Coronary artery (tissue), 2 donors: ENCODE measurements at regions not wholly inside any gene's neighbourhood (a gene's known extent, or its start where the extent isn't known, plus 50 kb on each side); places are given as distances from the start of the nearest gene placed in this dataset.

Source experiments
- DNase-seq: peaks from one replicate; pipeline ENCODE4 v3.0.0-alpha.2; 2017; ENCODE audit warnings: low spot score
- H3K27ac ChIP-seq, 2 donors: fragments of 200-600 bp; sonication (generic); one replicate each; pipeline ENCODE4 v1.5.1; 2016 to 2019
- H3K4me3 ChIP-seq: fragments of 200-600 bp; sonication (generic); 2 replicates; pipeline ENCODE4 v1.5.1; 2016; ENCODE audit warnings: mild to moderate bottlenecking, moderate library complexity
- TF ChIP-seq, protein P1 (sequence below): fragments of 200-600 bp; sonication (generic); IDR thresholded peaks from one replicate; pipeline ENCODE4 v1.5.1; 2019; ENCODE audit warnings: antibody characterized with exemption

DNA sequence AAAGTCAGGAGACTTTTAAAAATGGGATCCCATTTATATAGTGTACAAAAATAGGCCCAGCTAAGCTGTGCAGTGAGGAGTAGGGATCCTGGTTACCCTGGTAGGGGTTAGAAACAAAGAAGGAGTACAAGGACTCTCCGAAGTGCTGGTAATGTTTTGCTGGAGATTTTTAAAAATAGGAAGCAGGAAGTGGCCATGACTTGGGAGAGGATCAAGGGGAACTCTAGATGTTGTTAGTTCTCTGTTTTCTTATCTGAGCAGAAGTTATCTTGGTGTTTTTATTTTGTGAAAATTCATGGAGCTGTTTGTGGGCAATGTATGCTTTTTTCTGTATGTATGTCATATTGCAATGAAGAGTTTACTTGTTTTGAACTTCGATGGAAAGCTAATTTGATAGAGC, 373.9 kb downstream of the SFMBT2 start:
- no peak for DNase-seq
- TF ChIP-seq, protein P1, sequence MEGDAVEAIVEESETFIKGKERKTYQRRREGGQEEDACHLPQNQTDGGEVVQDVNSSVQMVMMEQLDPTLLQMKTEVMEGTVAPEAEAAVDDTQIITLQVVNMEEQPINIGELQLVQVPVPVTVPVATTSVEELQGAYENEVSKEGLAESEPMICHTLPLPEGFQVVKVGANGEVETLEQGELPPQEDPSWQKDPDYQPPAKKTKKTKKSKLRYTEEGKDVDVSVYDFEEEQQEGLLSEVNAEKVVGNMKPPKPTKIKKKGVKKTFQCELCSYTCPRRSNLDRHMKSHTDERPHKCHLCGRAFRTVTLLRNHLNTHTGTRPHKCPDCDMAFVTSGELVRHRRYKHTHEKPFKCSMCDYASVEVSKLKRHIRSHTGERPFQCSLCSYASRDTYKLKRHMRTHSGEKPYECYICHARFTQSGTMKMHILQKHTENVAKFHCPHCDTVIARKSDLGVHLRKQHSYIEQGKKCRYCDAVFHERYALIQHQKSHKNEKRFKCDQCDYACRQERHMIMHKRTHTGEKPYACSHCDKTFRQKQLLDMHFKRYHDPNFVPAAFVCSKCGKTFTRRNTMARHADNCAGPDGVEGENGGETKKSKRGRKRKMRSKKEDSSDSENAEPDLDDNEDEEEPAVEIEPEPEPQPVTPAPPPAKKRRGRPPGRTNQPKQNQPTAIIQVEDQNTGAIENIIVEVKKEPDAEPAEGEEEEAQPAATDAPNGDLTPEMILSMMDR: no peak
- H3K27ac ChIP-seq: no peak overlapping the region
- no peak overlapping the region for H3K4me3 ChIP-seq

DNA sequence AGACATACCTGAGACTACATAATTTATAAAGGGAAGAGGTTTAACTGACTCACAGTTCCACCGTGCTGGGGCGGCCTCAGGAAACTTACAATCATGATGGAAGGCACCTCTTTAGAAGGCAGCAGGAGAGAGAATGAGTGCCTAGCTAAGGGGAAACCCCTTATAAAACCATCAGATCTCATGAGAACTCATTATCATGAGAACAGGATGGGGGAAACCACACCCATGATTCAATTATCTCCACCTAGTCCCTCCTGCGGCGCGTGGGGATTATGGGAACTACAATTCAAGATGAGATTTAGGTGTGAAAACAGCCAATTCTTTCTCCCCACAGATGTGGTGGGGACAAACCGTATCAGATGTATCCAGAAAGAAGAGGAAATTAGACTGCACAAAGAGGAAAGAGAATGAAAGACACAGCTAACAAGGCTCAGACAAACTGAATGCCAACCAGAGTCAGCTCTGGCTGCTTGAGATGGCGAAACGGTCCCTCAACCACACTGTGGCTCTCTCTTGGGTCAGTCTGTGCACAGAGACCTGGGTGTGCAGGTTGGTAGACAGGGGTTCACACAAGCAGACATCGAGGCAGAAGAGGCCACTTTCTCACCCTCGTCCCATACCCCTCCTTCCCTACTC, 375.6 kb downstream of the SFMBT2 start:
- TF ChIP-seq, protein P1: no peak
- no peak for DNase-seq
- H3K4me3 ChIP-seq: no peak overlapping the region
- no peak overlapping the region for H3K27ac ChIP-seq

DNA sequence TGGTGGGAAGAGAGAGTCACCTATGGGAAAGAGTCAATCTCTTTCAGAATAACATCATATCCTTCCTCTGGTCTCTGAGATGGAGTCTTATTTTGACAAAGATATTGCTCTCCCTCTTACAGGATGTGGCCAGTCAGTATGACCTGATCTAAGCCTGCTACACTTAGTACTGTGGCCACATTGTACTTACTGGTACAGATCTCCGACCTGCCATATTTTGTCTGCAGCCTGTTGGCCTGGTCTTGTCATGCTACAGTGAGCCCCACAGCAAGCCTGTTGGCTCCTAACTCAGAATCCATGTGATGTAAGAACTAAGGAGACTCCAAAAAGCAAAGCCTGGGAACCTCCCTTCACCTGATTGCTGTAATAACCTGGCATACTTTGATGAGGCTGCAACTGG, 377.8 kb downstream of the SFMBT2 start:
- TF ChIP-seq, protein P1: no peak
- Histone ChIP-seq H3K27ac (no peak overlapping the region), H3K4me3 (no peak overlapping the region)
- no peak for DNase-seq

DNA sequence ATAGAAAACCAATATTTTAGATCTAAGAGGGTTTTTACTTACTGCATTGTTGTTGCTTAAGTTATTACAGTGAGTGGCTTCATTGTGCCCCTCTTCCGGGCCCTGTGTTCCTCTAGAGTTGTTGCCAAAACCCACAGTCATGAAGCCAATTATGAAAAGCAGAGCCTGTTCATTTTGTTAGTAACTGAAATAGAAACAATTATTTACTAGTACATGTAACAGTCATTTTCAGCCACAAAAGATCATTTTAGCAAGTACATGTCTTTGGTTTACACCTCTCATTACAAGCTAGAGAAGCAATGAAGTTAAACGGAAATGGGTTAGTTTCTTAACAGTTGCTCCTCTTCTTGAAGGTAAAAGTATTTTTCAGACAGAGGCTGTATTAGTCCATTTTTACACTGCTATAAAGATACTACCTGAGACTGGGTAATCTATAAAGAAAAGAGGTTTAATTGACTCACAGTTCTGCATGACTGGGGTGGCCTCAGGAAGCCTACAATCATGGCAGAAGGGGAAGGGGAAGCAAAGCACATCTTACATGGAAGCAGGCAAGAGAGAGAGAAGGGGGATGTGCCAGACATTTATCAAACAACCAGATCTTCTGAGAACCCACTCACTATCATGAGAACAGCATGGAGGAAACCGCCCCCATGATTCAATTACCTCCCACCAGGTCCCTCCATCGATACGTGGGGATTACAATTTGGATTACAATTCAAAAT, 380.5 kb downstream of the SFMBT2 start:
- Histone ChIP-seq H3K27ac (no peak overlapping the region), H3K4me3 (no peak overlapping the region)
- DNase-seq: no peak
- TF ChIP-seq, protein P1: no peak

DNA sequence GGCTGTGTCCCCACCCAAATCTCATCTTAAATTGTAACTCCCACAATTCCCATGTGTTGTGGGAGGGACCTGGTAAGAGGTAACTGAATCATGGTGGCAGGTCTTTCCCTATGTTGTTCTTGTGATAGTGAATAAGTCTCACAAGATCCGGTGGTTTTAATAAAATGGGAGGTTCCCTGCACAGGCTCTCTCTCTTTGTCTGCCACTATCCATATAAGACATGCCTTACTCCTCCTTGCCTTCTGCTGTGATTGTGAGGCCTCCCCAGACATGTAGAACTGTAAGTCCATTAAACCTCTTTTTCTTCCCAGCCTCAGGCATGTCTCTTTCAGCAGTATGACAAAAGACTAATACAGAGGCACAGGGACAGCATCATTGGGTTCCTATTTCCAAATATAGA, 381.2 kb downstream of the SFMBT2 start:
- DNase-seq: no peak
- Histone ChIP-seq H3K27ac (no peak overlapping the region), H3K4me3 (no peak overlapping the region)
- TF ChIP-seq, protein P1: no peak

DNA sequence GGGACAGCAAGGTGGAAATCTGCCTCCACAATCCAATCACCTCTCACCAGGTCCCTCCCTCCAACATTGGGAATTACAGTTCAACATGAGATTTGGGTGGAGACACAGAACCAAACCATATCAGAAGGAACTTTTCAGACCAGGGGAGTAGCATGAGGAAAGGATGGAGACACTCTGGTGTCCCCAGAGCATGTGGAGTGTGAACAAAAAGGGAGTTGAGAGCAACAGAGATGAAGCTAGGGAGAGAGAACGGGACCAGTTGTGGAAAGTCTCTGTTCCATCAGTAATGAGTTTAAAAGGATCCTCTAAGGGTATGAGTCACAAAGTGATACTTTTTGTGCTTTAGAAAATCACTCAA, 382.0 kb downstream of the SFMBT2 start:
- Histone ChIP-seq H3K27ac (no peak overlapping the region), H3K4me3 (no peak overlapping the region)
- no peak for DNase-seq
- TF ChIP-seq, protein P1: no peak
